ENCODE measurements at regions not wholly inside any gene's neighbourhood (a gene's known extent, or its start where the extent isn't known, plus 50 kb on each side); places are given as distances from the start of the nearest gene placed in this dataset.

- TF ChIP-seq CTCF (conservative IDR thresholded peaks at IDR 0.05; ENCODE audit: low read length), result no peak
- H3K4me3 ChIP-seq (ENCODE audit: low read length), result no peak overlapping the region
- no peak for DNase-seq (ENCODE audit: low read depth)
Measured at GRCh38 chr9:30116673-30117217, 2267.7 kb upstream of the ACO1 start.

- no peak for DNase-seq (ENCODE audit: low read depth)
- TF ChIP-seq CTCF (conservative IDR thresholded peaks at IDR 0.05; ENCODE audit: low read length), result no peak
- H3K4me3 ChIP-seq (ENCODE audit: low read length), result no peak overlapping the region
Measured at GRCh38 chr9:30120666-30121065, 2263.8 kb upstream of the ACO1 start.

- TF ChIP-seq CTCF (conservative IDR thresholded peaks at IDR 0.05; ENCODE audit: low read length), result no peak
- no peak overlapping the region for H3K4me3 ChIP-seq (ENCODE audit: low read length)
- DNase-seq (ENCODE audit: low read depth), result no peak
Measured at GRCh38 chr9:30121611-30122010, 2262.8 kb upstream of the ACO1 start.

- no peak overlapping the region for H3K4me3 ChIP-seq (ENCODE audit: low read length)
- no peak for DNase-seq (ENCODE audit: low read depth)
- no peak for TF ChIP-seq CTCF (conservative IDR thresholded peaks at IDR 0.05; ENCODE audit: low read length)
Measured at GRCh38 chr9:30125881-30126280, 2258.6 kb upstream of the ACO1 start.

- no peak for DNase-seq (ENCODE audit: low read depth)
- no peak for TF ChIP-seq CTCF (conservative IDR thresholded peaks at IDR 0.05; ENCODE audit: low read length)
- no peak overlapping the region for H3K4me3 ChIP-seq (ENCODE audit: low read length)
Measured at GRCh38 chr9:30127371-30127770, 2257.1 kb upstream of the ACO1 start.

- no peak overlapping the region for H3K4me3 ChIP-seq (ENCODE audit: low read length)
- TF ChIP-seq CTCF (conservative IDR thresholded peaks at IDR 0.05; ENCODE audit: low read length), result no peak
- no peak for DNase-seq (ENCODE audit: low read depth)
Measured at GRCh38 chr9:30140407-30140806, 2244.0 kb upstream of the ACO1 start.

GRCh38 chr9:30160570-30160969 is 2223.9 kb upstream of the ACO1 start:
- no peak for DNase-seq (ENCODE audit: low read depth)
- TF ChIP-seq CTCF (conservative IDR thresholded peaks at IDR 0.05; ENCODE audit: low read length), result no peak

More at GRCh38 chr9:30160570-30160969, 2223.9 kb upstream of the ACO1 start:
- no peak overlapping the region for H3K4me3 ChIP-seq (ENCODE audit: low read length)

Data from AG10803 (cell line).